GM18498 (cell line): ENCODE measurements at regions not wholly inside any gene's neighbourhood (a gene's known extent, or its start where the extent isn't known, plus 50 kb on each side); places are given as distances from the start of the nearest gene placed in this dataset.
"Not testable (repeated sequence)": the region's sequence is repeated elsewhere in the genome, so short reads cannot be mapped to it uniquely, and the experiment has no call there.

ENCODE experiments used
- ATAC-seq: cut with Tn5 transposase; IDR thresholded peaks from one replicate; pipeline ENCODE4 v1.9.1; 2021; ENCODE audit warnings: mild to moderate bottlenecking, moderate library complexity; ENCODE audit not compliant: unreplicated experiment

DNA sequence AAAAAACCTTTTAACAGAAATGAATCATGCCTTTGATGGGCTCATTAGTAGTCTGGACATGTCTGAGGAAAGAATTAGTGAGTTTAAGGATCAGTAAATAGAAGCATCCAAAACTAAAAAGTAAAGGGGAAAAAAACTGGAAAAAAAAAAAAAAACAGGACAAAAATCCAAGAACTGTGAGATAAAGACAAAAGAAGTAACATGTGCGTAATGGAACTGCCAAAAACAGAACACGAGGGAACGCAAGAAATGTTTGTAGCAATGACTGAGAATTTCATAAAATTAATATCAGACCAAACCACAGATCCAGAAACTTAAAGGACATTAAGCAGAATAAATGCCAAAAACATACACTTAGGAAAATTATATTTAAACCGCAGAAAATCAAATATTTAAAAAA lies 77.4 kb downstream of the MS4A13 start:
- ATAC-seq: no peak

DNA sequence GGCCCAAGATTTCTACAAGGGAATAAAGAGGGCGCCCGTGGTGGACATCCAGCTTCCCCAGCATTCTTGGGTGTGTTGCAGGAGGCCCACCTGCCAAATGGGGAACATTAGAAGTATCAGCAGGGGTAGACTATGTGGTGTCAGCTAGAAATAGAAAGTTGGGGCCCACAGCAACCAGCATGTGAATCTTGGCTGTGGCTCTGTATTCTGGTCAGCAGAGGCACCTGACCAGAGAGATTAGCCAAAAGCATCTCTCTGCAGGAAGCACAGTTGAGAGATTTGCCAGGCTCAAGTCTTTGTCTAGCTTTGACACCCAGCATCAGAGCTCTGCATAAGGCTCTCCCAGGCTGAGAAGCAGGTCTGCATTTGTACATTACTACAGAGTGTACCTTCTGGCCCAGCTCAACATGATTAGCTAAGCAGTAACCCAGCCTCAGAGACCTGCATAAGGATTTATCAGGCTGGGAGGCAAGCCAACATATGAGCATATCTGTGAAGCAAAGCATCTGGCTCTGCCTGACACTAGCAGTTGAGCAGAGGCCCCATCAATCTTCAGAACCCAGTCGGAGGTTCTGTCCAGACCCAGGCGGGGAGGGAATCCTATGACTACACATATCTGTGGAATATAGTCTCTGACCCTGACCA lies 79.9 kb downstream of the MS4A13 start:
- ATAC-seq: no peak

DNA sequence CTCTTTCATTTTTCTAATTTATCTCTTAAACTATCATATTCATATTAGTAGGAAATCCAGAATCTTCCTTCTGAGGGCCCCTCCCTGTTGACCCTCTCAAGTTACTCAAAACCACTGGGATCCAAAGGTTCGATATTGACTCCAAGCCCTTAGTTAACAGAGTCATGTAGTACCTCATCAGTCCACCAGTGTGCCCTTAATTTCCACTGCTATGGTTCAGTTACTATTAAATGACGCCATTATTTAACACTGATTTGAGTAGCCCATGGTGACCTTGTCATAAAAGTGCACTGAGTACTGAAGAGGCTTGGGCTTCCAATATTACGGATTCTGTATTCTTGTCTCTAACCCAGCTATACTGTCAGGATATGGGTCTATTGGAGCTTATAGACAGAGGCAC lies 91.9 kb upstream of the MS4A8 start:
- no peak for ATAC-seq

DNA sequence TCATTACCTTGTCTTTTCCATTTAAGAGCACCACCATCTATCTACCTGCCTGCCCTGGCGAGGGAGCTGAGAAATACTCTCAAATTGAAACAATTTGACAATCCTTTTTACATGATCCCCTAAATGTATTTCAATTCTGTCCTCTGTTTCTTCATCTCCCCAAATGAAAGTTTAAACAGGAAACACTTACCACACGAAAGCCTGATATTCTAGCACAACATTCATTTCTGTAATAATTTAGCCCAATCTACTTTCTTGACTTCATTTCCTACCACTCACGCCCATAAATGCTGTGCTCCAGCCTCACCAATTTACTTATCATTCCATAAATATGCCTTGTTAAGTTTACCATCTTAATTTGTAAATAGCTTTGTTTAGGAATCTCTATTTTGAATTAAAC lies 89.8 kb upstream of the MS4A8 start:
- ATAC-seq: no peak

DNA sequence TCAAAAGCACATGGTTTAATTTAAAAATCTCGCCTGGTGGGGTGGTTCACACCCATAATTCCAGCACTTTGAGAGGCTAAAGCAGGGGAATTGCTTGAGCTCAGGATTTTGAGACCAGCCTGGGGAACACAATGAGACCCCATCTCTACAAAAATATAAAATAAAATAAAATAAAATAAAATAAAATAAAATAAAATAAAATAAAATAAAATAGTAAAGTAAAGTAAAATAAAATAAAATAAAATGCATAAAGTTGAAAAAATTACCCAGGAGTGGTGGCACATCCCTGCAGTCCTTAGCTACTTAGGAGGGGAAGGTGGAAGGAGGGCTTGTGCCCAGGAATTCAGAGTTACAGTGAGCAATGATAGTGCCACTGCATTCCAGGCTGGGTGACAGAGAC lies 88.7 kb upstream of the MS4A8 start:
- ATAC-seq: no peak

DNA sequence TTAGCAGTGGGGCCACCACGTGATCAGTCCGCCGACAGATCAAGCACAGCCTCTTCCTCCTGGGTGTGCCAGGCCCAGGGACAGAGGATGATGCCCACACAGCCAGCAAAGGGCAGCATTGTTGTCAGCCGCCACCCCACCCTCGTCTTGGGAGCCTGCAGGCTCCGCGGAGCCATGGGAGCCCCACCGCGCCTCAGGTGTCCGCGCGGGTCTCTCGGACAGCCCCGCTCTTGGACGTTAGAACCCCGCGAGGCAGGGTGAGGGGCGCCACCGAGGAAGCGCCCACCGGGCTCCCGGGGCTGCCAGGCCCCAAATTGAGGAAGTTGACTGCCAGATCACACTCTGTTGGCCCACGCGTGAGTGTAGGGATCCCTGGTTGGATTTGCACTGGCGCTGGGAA lies 83.9 kb upstream of the MS4A8 start:
- ATAC-seq: no peak

DNA sequence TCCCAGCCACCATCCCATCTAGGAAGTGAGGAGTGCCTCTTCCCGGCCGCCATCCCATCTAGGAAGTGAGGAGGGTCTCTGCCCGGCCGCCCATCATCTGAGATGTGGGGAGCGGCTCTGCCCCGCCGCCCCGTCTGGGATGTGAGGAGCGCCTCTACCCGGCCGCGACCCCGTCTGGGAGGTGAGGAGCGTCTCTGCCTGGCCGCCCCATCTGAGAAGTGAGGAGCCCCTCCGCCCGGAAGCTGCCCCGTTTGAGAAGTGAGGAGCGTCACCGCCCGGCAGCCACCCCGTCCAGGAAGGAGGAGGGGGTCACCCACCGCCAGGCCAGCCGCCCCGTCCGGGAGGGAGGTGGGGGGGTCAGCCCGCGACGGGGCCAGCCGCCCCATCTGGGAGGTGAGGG lies 77.5 kb upstream of the MS4A8 start:
- ATAC-seq: not testable (repeated sequence)

DNA sequence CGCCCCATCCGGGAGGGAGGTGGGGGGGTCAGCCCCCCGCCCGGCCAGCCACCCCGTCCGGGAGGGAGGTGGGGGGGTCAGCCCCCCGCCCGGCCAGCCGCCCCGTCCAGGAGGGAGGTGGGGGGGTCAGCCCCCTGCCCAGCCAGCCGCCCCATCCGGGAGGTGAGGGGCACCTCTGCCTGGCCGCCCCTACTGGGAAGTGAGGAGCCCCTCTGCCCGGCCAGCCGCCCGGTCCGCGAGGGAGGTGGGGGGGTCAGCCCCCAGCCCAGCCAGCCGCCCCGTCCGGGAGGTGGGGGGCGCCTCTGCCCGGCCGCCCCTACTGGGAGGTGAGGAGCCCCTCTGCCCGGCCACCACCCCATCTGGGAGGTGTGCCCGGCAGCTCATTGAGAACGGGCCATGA lies 76.6 kb upstream of the MS4A8 start:
- ATAC-seq: not testable (repeated sequence)

DNA sequence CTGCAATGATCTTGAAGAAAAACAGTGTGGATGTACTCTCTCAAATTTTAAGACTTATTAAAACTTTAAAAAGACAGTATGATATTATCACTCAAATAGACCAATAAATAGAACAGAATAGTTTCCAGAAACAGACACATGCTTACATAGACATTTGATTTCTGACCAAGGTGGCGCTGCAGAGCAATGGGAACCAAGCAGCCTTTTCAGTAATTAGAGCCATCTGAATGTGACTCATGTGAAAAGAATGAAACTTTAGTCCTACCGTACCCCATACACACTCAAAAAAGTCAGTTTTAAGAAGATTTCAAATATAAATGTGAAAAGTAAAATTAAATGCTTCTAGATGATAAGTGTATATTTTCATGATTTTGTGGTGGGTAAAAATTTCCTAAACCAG lies 74.2 kb upstream of the MS4A8 start:
- ATAC-seq: no peak

DNA sequence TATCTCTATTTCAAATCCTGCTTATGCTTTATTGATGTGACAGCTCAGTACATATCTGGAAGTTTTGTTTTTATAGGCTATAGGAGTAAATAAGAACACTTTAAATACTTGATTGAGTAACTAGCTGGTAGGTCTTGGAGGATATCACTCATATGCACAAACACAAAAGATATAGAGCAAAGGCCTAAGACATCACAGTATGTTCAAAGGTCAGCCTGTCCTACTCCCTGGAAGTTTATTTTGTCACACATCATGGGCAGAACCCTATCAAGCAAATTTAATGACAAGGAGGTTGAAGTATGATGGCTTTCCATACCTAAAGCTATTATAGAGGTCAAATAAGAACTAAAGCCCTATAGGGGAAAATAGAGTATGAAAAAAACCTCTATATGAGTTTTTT lies 70.0 kb upstream of the MS4A8 start:
- no peak for ATAC-seq

DNA sequence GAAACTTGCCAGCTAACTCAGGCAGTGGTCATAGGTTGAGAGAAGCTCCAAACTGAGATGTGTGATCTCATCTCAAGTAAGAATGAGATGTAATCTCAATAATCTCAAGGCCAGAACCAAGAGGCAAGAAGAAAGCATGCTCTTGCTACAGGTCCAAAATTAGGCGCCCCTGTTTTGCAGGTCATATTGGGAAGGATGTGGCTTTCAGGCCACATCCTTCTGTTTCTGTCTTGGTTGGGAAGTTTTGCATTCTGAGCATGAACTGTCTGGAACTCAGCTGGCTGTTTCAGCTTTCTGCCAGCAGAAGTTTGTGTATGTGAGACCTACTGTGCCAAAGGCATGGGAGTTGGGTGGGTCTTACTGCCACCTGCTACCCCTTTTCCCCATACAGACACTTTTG lies 67.5 kb upstream of the MS4A8 start:
- no peak for ATAC-seq

DNA sequence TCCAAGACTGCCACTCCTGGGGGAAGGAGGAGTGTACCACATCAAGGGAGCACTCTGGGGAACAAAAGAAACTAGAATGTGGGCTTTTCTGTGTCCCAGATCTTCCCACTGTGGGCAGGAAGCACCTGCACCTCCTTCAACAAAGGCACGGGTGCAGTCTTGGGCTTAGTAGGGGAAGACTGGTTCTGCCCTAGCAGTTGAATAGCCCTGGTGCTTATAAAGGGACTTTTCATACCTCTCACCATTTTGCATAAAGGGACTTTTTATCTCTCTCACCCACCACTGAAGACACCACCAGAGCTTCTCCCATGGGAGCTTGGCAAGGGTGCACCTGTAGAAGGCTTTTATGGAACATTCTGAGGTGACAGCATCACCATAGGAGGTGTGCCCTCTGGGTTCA lies 65.8 kb upstream of the MS4A8 start:
- peak; percentile 59 for ATAC-seq

DNA sequence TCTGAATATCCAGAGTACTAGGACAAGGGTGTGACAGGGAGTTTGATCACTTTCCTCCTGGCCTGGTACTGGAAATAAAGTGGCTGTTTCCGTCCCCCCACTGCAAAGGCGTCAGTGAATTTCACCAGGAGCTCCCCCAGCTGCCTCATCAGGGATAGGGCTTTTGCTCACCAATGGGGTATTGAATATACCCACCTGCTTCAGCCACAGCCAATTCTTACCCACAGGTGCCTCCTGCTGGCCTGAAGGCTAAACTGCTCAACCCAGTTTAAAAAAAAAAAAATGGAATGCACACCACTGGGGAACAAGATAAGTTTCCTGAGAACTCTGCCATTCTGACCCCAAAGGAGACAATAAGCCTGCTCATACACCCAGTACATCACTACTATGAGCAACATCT lies 65.3 kb upstream of the MS4A8 start:
- ATAC-seq: peak; percentile 57

DNA sequence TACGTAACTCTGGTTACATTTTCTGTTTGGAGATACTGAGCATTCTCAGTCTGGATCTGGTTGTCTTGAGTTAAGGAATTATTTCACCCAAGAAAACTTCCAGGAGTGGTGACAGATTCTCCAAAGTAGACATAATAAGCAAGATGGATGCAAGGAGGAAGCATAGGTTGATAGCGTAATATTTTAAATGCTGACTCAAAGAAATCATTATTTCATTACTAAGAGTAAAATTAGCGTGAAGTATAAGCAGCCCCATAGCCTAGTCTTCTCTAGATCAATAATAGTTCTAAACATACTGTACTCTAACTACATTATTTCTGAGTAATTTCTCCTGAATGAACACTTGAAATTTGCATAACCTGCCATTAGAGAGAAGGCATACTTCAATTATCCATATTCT lies 57.5 kb upstream of the MS4A8 start:
- ATAC-seq: no peak

DNA sequence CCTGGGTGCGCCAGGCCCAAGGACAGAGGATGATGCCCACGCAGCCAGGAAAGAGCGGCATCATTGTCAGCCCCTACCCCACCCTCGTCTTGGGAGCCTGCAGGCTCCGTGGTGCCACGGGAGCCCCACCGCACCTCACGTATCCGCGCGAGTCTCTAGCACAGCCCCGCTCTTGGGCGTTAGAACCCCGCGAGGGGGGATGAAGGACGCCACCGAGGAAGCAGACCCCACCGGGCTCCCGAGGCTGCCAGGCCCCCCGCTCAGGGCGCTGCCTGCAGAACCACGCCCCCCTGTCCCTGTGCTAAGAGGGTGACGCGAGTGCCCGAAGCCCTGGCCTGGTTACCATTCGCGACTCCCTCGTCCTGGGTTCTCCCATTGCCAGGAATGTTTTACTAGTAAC lies 52.3 kb upstream of the MS4A8 start:
- ATAC-seq: no peak
